ENCODE measurements at regions not wholly inside any gene's neighbourhood (a gene's known extent, or its start where the extent isn't known, plus 50 kb on each side); places are given as distances from the start of the nearest gene placed in this dataset.
"Not testable (repeated sequence)": the region's sequence is repeated elsewhere in the genome, so short reads cannot be mapped to it uniquely, and the experiment has no call there.

- Histone ChIP-seq H3K36me3 (no peaks in the 10 kb centered on the region), H3K9me3 (ENCODE audit: severe bottlenecking) (no peaks in the 10 kb centered on the region), H3K27me3 (ENCODE audit: insufficient read depth, low read depth, severe bottlenecking) (no peaks in the 10 kb centered on the region), H3K27ac (no peak overlapping the region), H3K4me3 (ENCODE audit: low read depth, low read length) (no peak overlapping the region)
- TF ChIP-seq CTCF (IDR thresholded peaks at IDR 0.05; ENCODE audit: low read depth, low read length), result no peak
- DNase-seq, result no peak
Measured at GRCh38 chr5:67548520-67549295, 352.1 kb upstream of the CD180 start.

GRCh38 chr5:67547682-67548081, 351.1 kb upstream of the CD180 start:
- no peak for TF ChIP-seq CTCF (IDR thresholded peaks at IDR 0.05; ENCODE audit: low read depth, low read length)
- DNase-seq, result no peak
- Histone ChIP-seq H3K27ac (no peak overlapping the region), H3K36me3 (no peaks in the 10 kb centered on the region), H3K9me3 (ENCODE audit: severe bottlenecking) (no peaks in the 10 kb centered on the region), H3K27me3 (ENCODE audit: insufficient read depth, low read depth, severe bottlenecking) (no peaks in the 10 kb centered on the region), H3K4me3 (ENCODE audit: low read depth, low read length) (no peak overlapping the region)

- H3K9me3 ChIP-seq (ENCODE audit: severe bottlenecking); DNase-seq; H3K27ac ChIP-seq; H3K27me3 ChIP-seq (ENCODE audit: insufficient read depth, low read depth, severe bottlenecking); H3K4me3 ChIP-seq (ENCODE audit: low read depth, low read length); H3K36me3 ChIP-seq: not testable (repeated sequence)
Measured at GRCh38 chr5:67544942-67545341, 348.3 kb upstream of the CD180 start.

- no peak overlapping the region for H3K27ac ChIP-seq
- no peaks in the 10 kb centered on the region for H3K36me3 ChIP-seq
- no peaks in the 10 kb centered on the region for H3K27me3 ChIP-seq (ENCODE audit: insufficient read depth, low read depth, severe bottlenecking)
- no peak for DNase-seq
- TF ChIP-seq CTCF (IDR thresholded peaks at IDR 0.05; ENCODE audit: low read depth, low read length), result no peak
- no peak overlapping the region for H3K4me3 ChIP-seq (ENCODE audit: low read depth, low read length)
- H3K9me3 ChIP-seq (ENCODE audit: severe bottlenecking), result no peaks in the 10 kb centered on the region
Measured at GRCh38 chr5:67543720-67544270, 347.2 kb upstream of the CD180 start.

- no peak for TF ChIP-seq CTCF (IDR thresholded peaks at IDR 0.05; ENCODE audit: low read depth, low read length)
- H3K4me3 ChIP-seq (ENCODE audit: low read depth, low read length), result no peak overlapping the region
- no peaks in the 10 kb centered on the region for H3K36me3 ChIP-seq
- H3K9me3 ChIP-seq (ENCODE audit: severe bottlenecking), result no peaks in the 10 kb centered on the region
- no peak for DNase-seq
- no peaks in the 10 kb centered on the region for H3K27me3 ChIP-seq (ENCODE audit: insufficient read depth, low read depth, severe bottlenecking)
- no peak overlapping the region for H3K27ac ChIP-seq
Measured at GRCh38 chr5:67542479-67542878, 345.9 kb upstream of the CD180 start.

- Histone ChIP-seq H3K36me3 (no peaks in the 10 kb centered on the region), H3K27ac (no peak overlapping the region), H3K9me3 (ENCODE audit: severe bottlenecking) (no peaks in the 10 kb centered on the region), H3K4me3 (ENCODE audit: low read depth, low read length) (no peak overlapping the region), H3K27me3 (ENCODE audit: insufficient read depth, low read depth, severe bottlenecking) (no peaks in the 10 kb centered on the region)
- DNase-seq, result no peak
- TF ChIP-seq CTCF (IDR thresholded peaks at IDR 0.05; ENCODE audit: low read depth, low read length), result no peak
Measured at GRCh38 chr5:67541875-67542274, 345.3 kb upstream of the CD180 start.

Measured in WERI-Rb-1 (cell line).